Panc1 (cell line): ENCODE measurements at regions not wholly inside any gene's neighbourhood (a gene's known extent, or its start where the extent isn't known, plus 50 kb on each side); places are given as distances from the start of the nearest gene placed in this dataset.

ENCODE experiments used
- ATAC-seq: fragments of 200-7000 bp; cut with Tn5 transposase; 2 replicates; pipeline ENCODE4 v1.9.1; 2020; ENCODE audit warnings: mild to moderate bottlenecking, moderate library complexity
- BruUV-seq: library from RNA; stranded (reverse); fragments of 400-500 nt; replicated peaks from 2 replicates; lab custom pipeline; 2021; lab: Mats Ljungman, UMichigan
- CTCF ChIA-PET: fragments of 300-600 bp; sonication (Branson Sonifier 250); formaldehyde crosslinking; loops from one replicate; lab custom pipeline; 2022; ENCODE audit warnings: antibody characterized with exemption; lab: Charles Lee
- POLR2A ChIA-PET: fragments of 300-600 bp; sonication (Branson Sonifier 250); formaldehyde crosslinking; loops from one replicate; lab custom pipeline; 2022; ENCODE audit warnings: antibody characterized with exemption; lab: Charles Lee
- DNase-seq: peaks from one replicate; pipeline ENCODE4 v3.0.0-alpha.2; 2010; ENCODE audit warnings: low read depth, low spot score
- H3K27ac ChIP-seq: 2 replicates; pipeline ENCODE4 v1.5.1; 2011; ENCODE audit warnings: mild to moderate bottlenecking, low read length, inconsistent platforms
- H3K27me3 ChIP-seq: fragments of 200-500 bp; sonication (Bioruptor generic); 2 replicates; pipeline ENCODE4 v1.6.0; 2014; ENCODE audit warnings: low read length, inconsistent platforms; ENCODE audit not compliant: control insufficient read depth, insufficient read depth
- H3K36me3 ChIP-seq: fragments of 200-500 bp; sonication (Bioruptor generic); 2 replicates; pipeline ENCODE4 v1.5.1; 2014; ENCODE audit warnings: inconsistent platforms, mild to moderate bottlenecking, low read length, moderate library complexity; ENCODE audit not compliant: control insufficient read depth, insufficient read depth
- H3K4me1 ChIP-seq: 2 replicates; pipeline ENCODE4 v1.5.1; 2011; ENCODE audit warnings: inconsistent platforms, mild to moderate bottlenecking, low read length, moderate library complexity; ENCODE audit not compliant: control insufficient read depth, insufficient read depth
- H3K4me3 ChIP-seq, 2 experiments: 2 replicates each; pipeline ENCODE4 v1.5.1; 2011 to 2012; ENCODE audit warnings: low read depth in 2 of 2, low read length in 2 of 2, mild to moderate bottlenecking in 2 of 2, inconsistent platforms in 1 of 2, moderate library complexity in 1 of 2
- H3K9me3 ChIP-seq: fragments of 200-500 bp; sonication (Bioruptor generic); 2 replicates; pipeline ENCODE4 v1.5.1; 2014; ENCODE audit warnings: low read depth, mild to moderate bottlenecking, inconsistent platforms, low read length, moderate library complexity; ENCODE audit not compliant: control insufficient read depth, insufficient read depth
- CTCF ChIP-seq: fragments of 450-650 bp; IDR thresholded peaks from 2 replicates; pipeline ENCODE4 v1.5.1; 2017; ENCODE audit warnings: mild to moderate bottlenecking
- POLR2AphosphoS5 ChIP-seq: IDR thresholded peaks from 2 replicates; pipeline ENCODE4 v1.6.1; 2012; ENCODE audit warnings: mild to moderate bottlenecking, low read depth, low read length, moderate library complexity
- REST ChIP-seq, 2 experiments: IDR thresholded peaks; 2 replicates each; pipeline ENCODE4 v1.6.1; 2011 to 2012; ENCODE audit warnings: low read depth in 2 of 2, control low read depth in 1 of 2, low read length in 1 of 2, mild to moderate bottlenecking in 1 of 2, moderate library complexity in 1 of 2; ENCODE audit not compliant: insufficient read depth in 1 of 2
- SIN3A ChIP-seq: IDR thresholded peaks from 2 replicates; pipeline ENCODE4 v1.6.1; 2012; ENCODE audit warnings: low read depth, mild to moderate bottlenecking, low read length, moderate library complexity, borderline replicate concordance; ENCODE audit not compliant: insufficient read depth
- TCF7L2 ChIP-seq: IDR thresholded peaks from 2 replicates; pipeline ENCODE4 v1.6.1; 2011; ENCODE audit warnings: mild to moderate bottlenecking, low read depth, low read length, inconsistent platforms
- in situ Hi-C: cut with HindIII; loops from 2 replicates; pipeline ENCODE4 v1.10.0; 2016; ENCODE audit warnings: low sequenced_read_pairs, low pct_unique_long_range_greater_than_20kb
- intact Hi-C: fragments of 100-400 bp; cut with micrococcal nuclease; formaldehyde crosslinking; loops from one replicate; pipeline ENCODE4 v1.10.0; 2022; ENCODE audit not compliant: unreplicated experiment

- intact Hi-C loops, result no loop called here
- Histone ChIP-seq H3K4me3 (no peak overlapping the region), H3K9me3 (no peaks in the 10 kb centered on the region), H3K27ac (no peak overlapping the region), H3K27me3 (no peaks in the 10 kb centered on the region), H3K4me1 (no peaks in the 10 kb centered on the region), H3K36me3 (no peaks in the 10 kb centered on the region)
- BruUV-seq, result no TSS peak
- DNase-seq, result no peak
- ChIA-PET CTCF (no interaction called here), POLR2A (no interaction called here)
- no peak for ATAC-seq
- in situ Hi-C loops, result no loop called here
- TF ChIP-seq CTCF (no peak), POLR2AphosphoS5 (no peak), TCF7L2 (no peak), SIN3A (no peak)
Observed at GRCh38 chr9:22331533-22331932, 115.1 kb upstream of the DMRTA1 start.

GRCh38 chr9:22332202-22332601 lies 114.4 kb upstream of the DMRTA1 start:
- intact Hi-C loops (no loop called here), in situ Hi-C loops (no loop called here)
- ATAC-seq (no peak), DNase-seq (no peak)
- no TSS peak for BruUV-seq
- H3K36me3 ChIP-seq, result no peaks in the 10 kb centered on the region
- ChIA-PET CTCF (no interaction called here), POLR2A (no interaction called here)
- H3K4me3 ChIP-seq, result no peak overlapping the region
- H3K27me3 ChIP-seq, result no peaks in the 10 kb centered on the region
- H3K9me3 ChIP-seq, result no peaks in the 10 kb centered on the region
- H3K27ac ChIP-seq, result no peak overlapping the region
- TF ChIP-seq TCF7L2 (no peak), SIN3A (no peak), REST (IDR thresholded peaks at IDR 0.05; ENCODE audit: insufficient read depth in 1 of 2, low read depth in 2 of 2, low read length in 1 of 2) (no peak), POLR2AphosphoS5 (no peak), CTCF (no peak)
- no peaks in the 10 kb centered on the region for H3K4me1 ChIP-seq
